ENCODE measurements at regions not wholly inside any gene's neighbourhood (a gene's known extent, or its start where the extent isn't known, plus 50 kb on each side); places are given as distances from the start of the nearest gene placed in this dataset.

- DNase-seq (ENCODE audit: low read depth), result no peak
Observed at GRCh38 chr7:148950806-148951205, 66.7 kb upstream of the EZH2 start.

GRCh38 chr7:148944935-148945934 is 61.1 kb upstream of the EZH2 start:
- peak; percentile 40 for DNase-seq (ENCODE audit: low read depth)

- DNase-seq (ENCODE audit: low read depth), result peak; percentile 46
Observed at GRCh38 chr7:148941598-148942275, 57.6 kb upstream of the EZH2 start.

GRCh38 chr7:148940702-148941597 is 56.9 kb upstream of the EZH2 start:
- peak; percentile 71 for DNase-seq (ENCODE audit: low read depth)

GRCh38 chr7:148939128-148939755 is 55.2 kb upstream of the EZH2 start:
- no peak for DNase-seq (ENCODE audit: low read depth)

- no peak for DNase-seq (ENCODE audit: low read depth)
Observed at GRCh38 chr7:148935451-148935850, 51.4 kb upstream of the EZH2 start.

Data from renal cortical epithelial cell (primary cell).